ENCODE measurements at regions not wholly inside any gene's neighbourhood (a gene's known extent, or its start where the extent isn't known, plus 50 kb on each side); places are given as distances from the start of the nearest gene placed in this dataset.

DNA sequence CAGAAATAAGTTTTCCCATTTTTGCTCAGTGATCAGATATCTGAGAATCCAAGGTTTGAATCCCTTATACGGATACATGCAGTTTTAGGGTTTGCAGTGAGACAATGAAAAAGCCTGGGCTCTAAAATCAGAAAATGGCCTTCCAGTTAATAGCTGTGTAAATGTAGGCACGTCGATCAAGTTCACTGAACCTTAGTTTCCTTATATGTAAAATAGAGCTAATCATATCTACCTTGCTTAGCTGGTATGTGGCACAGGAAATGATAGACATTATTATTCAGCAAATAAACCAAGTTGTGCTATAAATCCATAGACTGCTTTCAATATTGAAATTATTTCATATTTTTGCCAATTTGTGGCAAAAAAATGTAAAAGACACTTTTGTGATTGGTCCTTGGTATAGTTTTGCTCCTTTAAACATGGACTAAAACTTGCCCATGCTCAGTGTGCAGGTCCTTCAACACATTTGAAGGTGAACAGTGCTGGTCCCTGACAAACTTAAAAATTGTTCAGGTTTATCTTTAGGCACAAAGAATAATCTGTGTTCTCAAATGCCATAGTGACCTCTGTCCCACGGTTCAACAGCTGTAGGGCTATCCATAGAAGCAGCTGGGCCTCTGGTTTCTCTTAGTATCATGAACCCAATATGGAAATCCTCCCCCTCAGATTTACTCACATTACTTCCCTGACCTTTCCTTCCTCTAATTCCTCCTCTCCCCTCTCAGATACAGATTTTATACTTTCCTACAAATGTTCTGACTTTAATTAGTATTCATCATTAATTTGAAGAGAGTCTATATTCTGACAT is 51.0 kb downstream of the CCDC54 start:
- TF ChIP-seq, protein P1, sequence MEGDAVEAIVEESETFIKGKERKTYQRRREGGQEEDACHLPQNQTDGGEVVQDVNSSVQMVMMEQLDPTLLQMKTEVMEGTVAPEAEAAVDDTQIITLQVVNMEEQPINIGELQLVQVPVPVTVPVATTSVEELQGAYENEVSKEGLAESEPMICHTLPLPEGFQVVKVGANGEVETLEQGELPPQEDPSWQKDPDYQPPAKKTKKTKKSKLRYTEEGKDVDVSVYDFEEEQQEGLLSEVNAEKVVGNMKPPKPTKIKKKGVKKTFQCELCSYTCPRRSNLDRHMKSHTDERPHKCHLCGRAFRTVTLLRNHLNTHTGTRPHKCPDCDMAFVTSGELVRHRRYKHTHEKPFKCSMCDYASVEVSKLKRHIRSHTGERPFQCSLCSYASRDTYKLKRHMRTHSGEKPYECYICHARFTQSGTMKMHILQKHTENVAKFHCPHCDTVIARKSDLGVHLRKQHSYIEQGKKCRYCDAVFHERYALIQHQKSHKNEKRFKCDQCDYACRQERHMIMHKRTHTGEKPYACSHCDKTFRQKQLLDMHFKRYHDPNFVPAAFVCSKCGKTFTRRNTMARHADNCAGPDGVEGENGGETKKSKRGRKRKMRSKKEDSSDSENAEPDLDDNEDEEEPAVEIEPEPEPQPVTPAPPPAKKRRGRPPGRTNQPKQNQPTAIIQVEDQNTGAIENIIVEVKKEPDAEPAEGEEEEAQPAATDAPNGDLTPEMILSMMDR (IDR thresholded peaks at IDR 0.05; ENCODE audit: extremely low read depth, missing control alignments) = no peak
- no peak for DNase-seq (ENCODE audit: low spot score)

DNA sequence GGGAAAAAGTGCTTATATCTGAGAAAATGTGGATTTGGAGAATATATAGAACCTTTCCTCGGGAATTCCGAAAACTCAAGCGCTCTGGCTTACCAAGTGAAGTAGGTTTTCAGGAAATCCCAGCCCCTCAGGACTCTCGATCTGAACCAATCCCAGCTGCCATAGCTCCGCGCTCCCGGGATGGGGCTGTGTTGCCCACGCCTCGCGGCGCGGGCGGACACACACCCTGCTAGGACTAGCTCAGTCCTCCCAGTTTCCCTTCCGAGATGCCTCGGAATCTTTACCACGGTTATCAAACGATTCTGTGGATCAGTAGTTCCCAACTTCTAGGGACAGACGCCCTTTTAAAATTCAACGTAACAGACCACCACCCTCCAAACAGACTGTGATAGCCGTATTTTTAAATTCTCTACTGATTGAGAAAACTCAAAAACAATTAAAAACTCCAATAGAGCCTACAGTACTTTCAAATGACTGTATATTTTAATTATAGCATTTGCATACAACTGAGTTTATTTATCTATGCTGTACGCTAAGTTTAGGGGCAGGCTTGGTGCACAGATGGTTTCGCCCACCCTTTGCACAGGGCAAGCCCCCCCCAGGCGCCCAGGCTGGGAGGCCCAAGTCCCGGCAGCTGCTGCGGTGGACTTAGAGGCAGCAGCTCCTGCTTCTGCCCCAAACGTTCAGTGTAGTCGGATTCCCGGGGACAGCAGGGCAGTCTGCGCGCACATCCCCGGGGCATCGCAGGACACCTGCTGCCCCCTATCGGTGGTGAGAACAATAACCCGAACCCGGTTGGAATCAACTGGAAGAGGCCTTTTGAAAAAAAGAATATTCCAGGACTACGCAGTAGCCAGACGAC is 52.3 kb downstream of the CCDC54 start:
- DNase-seq (ENCODE audit: low spot score) = peak; percentile 84
- TF ChIP-seq, protein P1 (IDR thresholded peaks at IDR 0.05; ENCODE audit: extremely low read depth, missing control alignments) = peak; percentile 70

DNA sequence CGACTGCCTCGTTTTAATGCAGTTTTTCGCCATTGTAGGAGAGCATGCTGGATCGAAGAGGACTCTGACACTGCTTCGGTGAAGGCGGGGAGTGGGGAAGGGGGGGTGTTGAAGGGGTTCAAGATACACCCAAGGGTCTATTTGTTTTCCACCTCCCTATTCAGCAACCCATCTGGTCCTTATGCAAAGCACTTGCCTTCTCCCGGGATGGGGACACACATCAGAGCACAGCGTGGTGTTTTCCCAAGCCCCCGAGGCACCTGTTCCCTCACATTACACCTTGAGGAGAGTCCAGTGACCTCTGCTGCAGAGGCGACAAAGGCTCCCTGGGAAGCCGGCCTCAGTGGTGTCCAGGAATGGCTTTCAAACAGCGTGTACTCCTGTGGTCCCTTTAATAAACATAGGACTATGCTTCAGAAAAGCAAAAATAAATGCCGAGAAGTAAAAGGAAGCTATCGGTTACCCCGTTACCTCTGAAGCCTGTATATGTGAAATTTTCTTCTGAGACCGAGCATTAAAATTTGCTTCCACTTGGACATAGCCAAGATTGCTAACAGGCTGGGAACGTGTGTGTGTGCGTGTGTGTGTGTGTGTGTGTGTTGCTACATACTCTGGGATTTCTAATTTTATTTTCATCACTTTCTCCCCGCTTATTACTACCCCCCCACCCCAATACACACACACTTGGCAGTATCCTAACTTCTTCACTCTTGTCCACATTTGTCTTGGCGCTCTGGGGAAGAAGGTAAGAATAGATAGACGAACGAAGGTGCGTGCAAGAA is 53.2 kb downstream of the CCDC54 start:
- TF ChIP-seq, protein P1 (IDR thresholded peaks at IDR 0.05; ENCODE audit: extremely low read depth, missing control alignments) = no peak
- DNase-seq (ENCODE audit: low spot score) = peak; percentile 21

DNA sequence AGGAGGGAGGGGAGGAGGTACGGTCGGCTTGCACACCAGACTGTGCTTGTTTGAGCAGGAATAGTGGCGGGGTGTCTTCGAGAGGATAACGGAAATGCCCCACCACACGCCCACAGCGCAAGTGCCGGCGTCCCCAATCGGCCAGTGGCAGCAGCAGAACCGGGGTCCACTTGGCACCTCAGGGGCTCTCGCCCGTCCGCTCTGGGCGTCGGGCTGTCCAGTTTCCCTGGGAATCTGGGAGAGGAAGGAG is 53.7 kb downstream of the CCDC54 start:
- TF ChIP-seq, protein P1 (IDR thresholded peaks at IDR 0.05; ENCODE audit: extremely low read depth, missing control alignments) = no peak
- peak; percentile 44 for DNase-seq (ENCODE audit: low spot score)

DNA sequence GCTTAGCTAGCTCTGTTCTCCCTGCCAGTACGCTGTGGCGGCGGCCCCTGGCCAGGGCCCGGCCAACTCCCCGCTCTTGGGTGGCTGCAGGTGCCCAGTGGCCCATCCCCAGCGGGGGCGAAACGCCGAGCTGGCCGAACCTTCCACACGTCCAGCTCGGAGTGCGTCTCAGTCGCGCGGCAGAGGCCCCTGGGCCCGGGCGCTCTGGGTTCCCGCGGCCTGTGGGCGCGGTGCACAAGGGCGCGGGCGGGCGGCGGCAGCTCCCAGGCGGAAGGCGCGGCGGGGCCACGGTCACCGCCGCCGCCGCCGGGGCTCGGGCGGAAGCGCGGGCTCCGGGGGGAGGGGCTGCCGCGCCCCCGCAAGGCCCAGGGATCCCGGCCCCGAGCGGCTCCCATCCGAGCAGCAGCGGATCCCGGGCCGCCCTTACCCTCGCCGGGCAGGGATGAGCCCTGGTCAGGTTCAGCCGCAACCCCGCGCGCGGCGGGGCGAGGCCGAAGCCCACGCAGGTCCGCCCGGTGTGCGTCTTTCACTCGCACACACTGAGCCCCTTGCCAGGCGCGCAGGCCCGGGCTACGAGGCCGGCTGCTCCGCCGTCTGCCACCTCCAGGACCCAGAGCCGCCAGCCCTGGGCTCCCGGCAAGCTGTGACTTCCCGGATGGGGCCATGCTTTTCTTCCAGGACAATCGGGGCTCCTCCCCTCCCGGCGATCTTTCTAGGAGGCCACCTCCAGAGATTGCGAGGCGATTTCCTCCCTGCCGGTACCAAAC is 54.2 kb downstream of the CCDC54 start:
- DNase-seq (ENCODE audit: low spot score) = peak; percentile 75
- TF ChIP-seq, protein P1 (IDR thresholded peaks at IDR 0.05; ENCODE audit: extremely low read depth, missing control alignments) = no peak

DNA sequence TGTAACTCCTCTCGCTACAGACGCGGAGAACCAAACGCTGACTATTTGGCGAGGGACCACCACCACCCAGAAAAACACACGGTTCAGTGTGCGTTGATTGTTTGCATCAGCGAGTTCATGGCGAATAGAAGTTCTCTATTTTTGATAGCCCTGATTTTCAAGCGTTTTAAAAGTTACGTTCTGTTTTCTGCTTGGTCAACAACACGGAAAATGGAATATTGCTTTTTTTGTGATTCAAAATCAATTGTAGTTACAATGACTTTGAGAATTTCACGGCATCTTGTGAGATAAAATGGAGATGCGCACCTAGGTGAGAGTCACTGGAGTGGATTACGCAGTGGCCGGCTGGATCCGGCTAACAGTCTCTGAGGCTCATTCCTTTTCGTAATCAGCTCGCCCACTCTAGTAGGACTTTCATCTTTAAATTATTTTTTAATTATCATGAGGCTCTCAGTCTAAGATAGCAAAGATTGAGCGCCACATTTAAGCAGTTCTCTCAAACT is 54.8 kb downstream of the CCDC54 start:
- TF ChIP-seq, protein P1 (IDR thresholded peaks at IDR 0.05; ENCODE audit: extremely low read depth, missing control alignments) = no peak
- peak; percentile 31 for DNase-seq (ENCODE audit: low spot score)

Data from GM20000 (cell line).